ENCODE measurements at regions not wholly inside any gene's neighbourhood (a gene's known extent, or its start where the extent isn't known, plus 50 kb on each side); places are given as distances from the start of the nearest gene placed in this dataset.

DNA sequence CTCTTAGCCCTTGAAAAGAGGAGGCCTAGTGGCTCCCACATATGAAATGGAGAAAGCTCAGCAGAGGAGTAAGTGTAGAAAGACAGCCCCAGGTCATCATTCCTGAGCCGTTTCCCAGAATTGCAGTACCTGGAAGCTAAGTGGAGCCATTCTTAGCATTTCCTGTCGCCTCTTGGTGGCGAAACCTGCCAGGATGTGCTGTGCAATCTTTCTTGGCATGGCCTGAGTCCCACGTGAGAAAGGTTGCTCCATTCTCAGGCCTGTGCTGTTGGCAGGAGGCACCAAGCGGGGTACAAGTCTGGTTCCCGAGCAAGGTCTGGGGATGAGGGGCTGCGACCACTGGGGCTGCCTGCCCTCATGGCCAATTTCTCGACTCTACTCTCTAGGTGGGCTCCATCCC, 207.2 kb upstream of the TPM1 start:
- H3K4me3 Mint-ChIP-seq, result no peak overlapping the region
- no peak overlapping the region for H3K27ac Mint-ChIP-seq
- H3K27me3 Mint-ChIP-seq, result no peaks in the 10 kb centered on the region
- H3K9me3 Mint-ChIP-seq, result no peaks in the 10 kb centered on the region
- no peak for DNase-seq
- ATAC-seq (ENCODE audit: low read depth in 2 of 2), result no peak
- no peaks in the 10 kb centered on the region for H3K4me1 Mint-ChIP-seq
- no peaks in the 10 kb centered on the region for H3K36me3 Mint-ChIP-seq

GRCh38 chr15:62835762-62836161, 206.8 kb upstream of the TPM1 start:
- Mint-ChIP-seq H3K4me3 (peak overlapping the region in 1 of 8 donors; percentile 66), H3K9me3 (no peaks in the 10 kb centered on the region), H3K27ac (no peak overlapping the region), H3K4me1 (no peaks in the 10 kb centered on the region), H3K27me3 (no peaks in the 10 kb centered on the region), H3K36me3 (no peaks in the 10 kb centered on the region)
- DNase-seq, result no peak
- no peak for ATAC-seq (ENCODE audit: low read depth in 2 of 2)

GRCh38 chr15:62840526-62841268, 201.8 kb upstream of the TPM1 start:
- H3K27ac Mint-ChIP-seq, result no peak overlapping the region
- no peaks in the 10 kb centered on the region for H3K4me1 Mint-ChIP-seq
- no peaks in the 10 kb centered on the region for H3K36me3 Mint-ChIP-seq
- no peak for DNase-seq
- ATAC-seq (ENCODE audit: low read depth in 2 of 2), result no peak
- H3K4me3 Mint-ChIP-seq, result no peak overlapping the region
- peaks cover 0 to 8% (median 8%) of the 10 kb centered on the region in 3 donors for H3K27me3 Mint-ChIP-seq
- H3K9me3 Mint-ChIP-seq, result no peaks in the 10 kb centered on the region

DNA sequence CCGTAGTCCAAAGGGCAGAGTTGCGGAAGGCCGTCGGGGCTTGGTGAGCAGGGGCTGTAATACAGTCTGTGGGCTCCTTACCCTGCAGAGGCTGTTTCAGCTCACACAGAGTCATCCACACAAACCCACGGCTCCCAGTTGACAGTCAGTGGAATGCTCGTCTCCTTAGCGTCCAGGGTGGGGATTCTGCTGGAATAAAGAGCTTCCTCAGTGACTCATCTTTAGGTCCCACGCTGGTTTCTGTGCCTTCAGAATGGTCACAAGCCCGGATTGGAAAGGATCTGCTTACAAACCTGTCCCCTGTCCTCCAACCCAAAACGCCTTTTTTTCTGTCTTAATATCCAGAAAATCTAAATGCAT, 201.3 kb upstream of the TPM1 start:
- no peak for ATAC-seq (ENCODE audit: low read depth in 2 of 2)
- Mint-ChIP-seq H3K4me1 (no peaks in the 10 kb centered on the region), H3K27ac (no peak overlapping the region), H3K9me3 (no peaks in the 10 kb centered on the region), H3K27me3 (peaks cover 0 to 13% (median 8%) of the 10 kb centered on the region in 3 donors), H3K4me3 (no peak overlapping the region), H3K36me3 (no peaks in the 10 kb centered on the region)
- no peak for DNase-seq

GRCh38 chr15:62841891-62842559, 200.5 kb upstream of the TPM1 start:
- Mint-ChIP-seq H3K27me3 (peaks cover 0 to 19% (median 11%) of the 10 kb centered on the region in 3 donors), H3K9me3 (no peaks in the 10 kb centered on the region), H3K4me3 (no peak overlapping the region), H3K36me3 (no peaks in the 10 kb centered on the region), H3K4me1 (no peaks in the 10 kb centered on the region), H3K27ac (peak overlapping the region in 1 of 6 donors; percentile 27)
- no peak for ATAC-seq (ENCODE audit: low read depth in 2 of 2)
- no peak for DNase-seq

DNA sequence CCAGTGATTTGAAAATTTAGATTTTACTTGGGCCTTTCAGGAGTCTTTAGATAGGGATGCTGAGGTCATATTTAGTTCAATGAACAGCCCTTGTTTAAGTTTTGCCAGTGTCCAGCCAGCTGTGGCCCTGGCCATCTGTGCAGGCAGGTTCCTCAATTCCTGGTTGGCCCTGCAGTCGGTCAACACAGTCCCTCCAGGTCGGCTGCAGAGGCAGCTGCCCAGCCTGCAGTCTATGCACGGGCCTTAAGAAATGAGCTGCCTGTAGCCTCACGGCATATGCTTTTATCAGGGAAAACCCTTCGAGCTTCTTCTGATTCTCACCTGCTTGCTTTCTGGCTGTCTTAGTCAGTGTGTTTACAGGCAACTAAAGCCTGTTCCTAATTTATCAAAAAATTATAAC, 199.2 kb upstream of the TPM1 start:
- Mint-ChIP-seq H3K27ac (no peak overlapping the region), H3K4me3 (no peak overlapping the region), H3K4me1 (no peaks in the 10 kb centered on the region), H3K27me3 (peaks cover 0 to 25% (median 17%) of the 10 kb centered on the region in 3 donors), H3K9me3 (no peaks in the 10 kb centered on the region), H3K36me3 (no peaks in the 10 kb centered on the region)
- ATAC-seq (ENCODE audit: low read depth in 2 of 2) (no peak), DNase-seq (no peak)

- Mint-ChIP-seq H3K27ac (no peak overlapping the region), H3K4me3 (no peak overlapping the region), H3K36me3 (no peaks in the 10 kb centered on the region), H3K9me3 (no peaks in the 10 kb centered on the region), H3K27me3 (peaks cover 0 to 32% (median 17%) of the 10 kb centered on the region in 3 donors), H3K4me1 (no peaks in the 10 kb centered on the region)
- ATAC-seq (ENCODE audit: low read depth in 2 of 2), result no peak
- DNase-seq, result no peak
Observed at GRCh38 chr15:62844564-62845240, 197.8 kb upstream of the TPM1 start.

DNA sequence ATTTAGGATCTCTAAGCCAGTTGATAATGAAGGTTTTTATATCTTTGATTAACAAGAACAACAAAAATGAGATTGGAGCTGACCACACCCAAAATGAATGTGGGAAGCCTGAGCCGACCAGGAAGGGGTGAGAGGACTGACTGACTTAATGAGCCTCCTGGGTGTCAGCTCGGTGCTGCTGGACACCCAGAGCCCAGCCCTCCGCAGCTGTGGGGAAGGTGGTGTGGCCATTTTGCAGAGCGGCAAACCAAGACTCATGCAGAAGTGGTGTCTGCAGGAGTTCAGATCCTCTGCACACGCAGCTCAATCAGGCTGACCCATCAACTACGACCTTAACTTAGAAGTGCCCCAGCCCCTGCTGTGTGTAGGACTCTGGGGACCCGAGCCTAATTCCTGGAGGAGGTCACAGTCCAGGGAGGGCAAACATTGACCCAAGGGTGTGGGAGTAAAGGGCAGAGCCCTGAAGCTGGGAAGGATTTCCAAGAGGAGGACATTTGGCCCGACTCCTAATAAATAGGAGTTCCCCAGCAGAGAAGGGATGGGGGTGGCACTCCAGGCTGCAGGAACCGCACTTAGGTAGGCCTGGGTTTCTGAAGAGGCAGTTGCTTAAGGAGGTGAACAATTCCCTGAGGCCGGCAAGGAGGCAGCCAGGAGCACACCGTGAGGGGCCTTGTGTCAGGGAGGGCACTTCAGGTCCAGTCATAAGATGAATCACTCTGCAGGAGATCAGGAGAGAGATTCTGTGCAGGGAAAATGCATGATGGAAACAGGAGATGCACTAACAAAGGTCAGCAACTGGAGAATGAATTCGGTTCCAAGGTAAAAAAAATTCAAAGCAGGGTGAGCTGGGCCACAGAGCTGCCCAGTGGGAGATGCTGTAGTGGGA, 197.1 kb upstream of the TPM1 start:
- H3K27me3 Mint-ChIP-seq, result peaks cover 2 to 32% (median 17%) of the 10 kb centered on the region in 3 donors
- no peak for ATAC-seq (ENCODE audit: low read depth in 2 of 2)
- no peaks in the 10 kb centered on the region for H3K9me3 Mint-ChIP-seq
- H3K4me3 Mint-ChIP-seq, result no peak overlapping the region
- no peak overlapping the region for H3K27ac Mint-ChIP-seq
- no peaks in the 10 kb centered on the region for H3K4me1 Mint-ChIP-seq
- DNase-seq, result no peak
- no peaks in the 10 kb centered on the region for H3K36me3 Mint-ChIP-seq

GRCh38 chr15:62846131-62846804, 196.3 kb upstream of the TPM1 start:
- Mint-ChIP-seq H3K36me3 (no peaks in the 10 kb centered on the region), H3K27ac (no peak overlapping the region), H3K27me3 (peaks cover 6 to 32% (median 17%) of the 10 kb centered on the region in 3 donors), H3K9me3 (no peaks in the 10 kb centered on the region), H3K4me1 (no peaks in the 10 kb centered on the region), H3K4me3 (no peak overlapping the region)
- DNase-seq, result no peak
- ATAC-seq (ENCODE audit: low read depth in 2 of 2), result no peak

- Mint-ChIP-seq H3K9me3 (no peaks in the 10 kb centered on the region), H3K4me1 (no peaks in the 10 kb centered on the region), H3K36me3 (no peaks in the 10 kb centered on the region), H3K27me3 (peaks cover 6 to 32% (median 11%) of the 10 kb centered on the region in 3 donors), H3K27ac (no peak overlapping the region), H3K4me3 (no peak overlapping the region)
- ATAC-seq (ENCODE audit: low read depth in 2 of 2) (no peak), DNase-seq (no peak)
Observed at GRCh38 chr15:62846805-62847495, 195.6 kb upstream of the TPM1 start.

DNA sequence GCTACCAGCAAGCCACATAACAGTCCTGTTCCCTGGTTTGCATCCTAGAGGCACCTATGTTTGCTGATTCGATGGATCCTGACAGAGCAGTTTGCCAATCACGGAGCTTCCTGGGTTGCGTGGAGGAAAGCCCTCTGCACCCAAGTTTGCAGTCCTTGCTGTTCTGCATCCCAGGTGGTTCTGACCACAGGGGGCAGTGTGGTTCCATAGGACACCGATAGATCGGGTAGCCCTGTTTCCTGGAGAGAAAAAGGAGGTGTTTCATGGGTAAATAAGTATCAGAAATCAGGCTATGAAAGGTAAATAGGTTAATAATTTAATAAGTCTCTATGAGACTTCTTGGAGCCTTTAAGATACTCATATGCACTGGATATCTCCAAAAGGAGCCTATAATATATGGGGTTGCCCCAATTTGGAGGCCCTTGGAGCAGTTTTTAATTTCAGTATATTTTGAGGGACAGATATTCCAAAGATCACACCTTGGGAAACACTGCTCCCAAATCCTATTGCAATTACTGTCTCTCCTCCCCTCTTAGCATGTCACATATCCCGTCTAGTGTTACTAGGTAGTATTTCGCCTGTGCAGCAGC, 194.6 kb upstream of the TPM1 start:
- Mint-ChIP-seq H3K4me3 (no peak overlapping the region), H3K27ac (peak overlapping the region in 1 of 6 donors; percentile 44), H3K27me3 (peaks cover 6 to 32% (median 9%) of the 10 kb centered on the region in 3 donors)

GRCh38 chr15:62848632-62849050, 193.9 kb upstream of the TPM1 start:
- H3K4me3 Mint-ChIP-seq, result peak overlapping the region in 1 of 8 donors; percentile 42
- peaks cover 6 to 32% (median 9%) of the 10 kb centered on the region in 3 donors for H3K27me3 Mint-ChIP-seq
- peak overlapping the region in 1 of 6 donors; percentile 26 for H3K27ac Mint-ChIP-seq
- DNase-seq, result no peak
- no peaks in the 10 kb centered on the region for H3K4me1 Mint-ChIP-seq
- H3K9me3 Mint-ChIP-seq, result no peaks in the 10 kb centered on the region
- no peak for ATAC-seq (ENCODE audit: low read depth in 2 of 2)
- no peaks in the 10 kb centered on the region for H3K36me3 Mint-ChIP-seq

More for the DNA sequence above, 194.6 kb upstream of the TPM1 start:
- DNase-seq (no peak), ATAC-seq (ENCODE audit: low read depth in 2 of 2) (no peak)
- Mint-ChIP-seq H3K36me3 (no peaks in the 10 kb centered on the region), H3K9me3 (no peaks in the 10 kb centered on the region), H3K4me1 (no peaks in the 10 kb centered on the region)

All from naive B cell (primary cell).